GM19468 (cell line): ENCODE measurements at regions not wholly inside any gene's neighbourhood (a gene's known extent, or its start where the extent isn't known, plus 50 kb on each side); places are given as distances from the start of the nearest gene placed in this dataset.

ENCODE experiments used
- ATAC-seq: cut with Tn5 transposase; IDR thresholded peaks from one replicate; pipeline ENCODE4 v1.9.1; 2021; ENCODE audit warnings: mild to moderate bottlenecking, moderate library complexity, moderate number of reproducible peaks; ENCODE audit not compliant: unreplicated experiment; ENCODE audit errors: extremely low read depth

GRCh38 chr6:133629970-133630369, 258.9 kb upstream of the TCF21 start:
- no peak for ATAC-seq

GRCh38 chr6:133630651-133631050, 258.3 kb upstream of the TCF21 start:
- no peak for ATAC-seq

DNA sequence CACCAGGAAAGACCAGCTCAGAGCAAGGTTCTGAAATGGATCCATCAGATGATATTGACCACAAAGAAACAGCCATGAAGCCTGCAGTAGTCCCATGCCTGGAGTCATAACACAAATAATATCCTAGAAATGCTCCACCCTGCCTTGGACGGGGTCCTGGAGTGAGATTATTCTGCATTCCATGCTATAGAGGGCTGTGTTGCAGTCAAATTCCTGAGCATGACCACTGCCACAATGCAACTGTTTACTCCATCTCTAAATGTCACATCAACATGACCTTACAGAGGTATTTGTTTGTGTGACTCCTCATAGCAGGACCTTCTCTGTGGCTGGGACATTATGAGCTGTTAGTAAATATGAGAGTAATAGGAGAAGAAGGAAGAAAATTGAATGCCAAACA, 257.5 kb upstream of the TCF21 start:
- no peak for ATAC-seq

GRCh38 chr6:133632206-133632605, 256.7 kb upstream of the TCF21 start:
- no peak for ATAC-seq

DNA sequence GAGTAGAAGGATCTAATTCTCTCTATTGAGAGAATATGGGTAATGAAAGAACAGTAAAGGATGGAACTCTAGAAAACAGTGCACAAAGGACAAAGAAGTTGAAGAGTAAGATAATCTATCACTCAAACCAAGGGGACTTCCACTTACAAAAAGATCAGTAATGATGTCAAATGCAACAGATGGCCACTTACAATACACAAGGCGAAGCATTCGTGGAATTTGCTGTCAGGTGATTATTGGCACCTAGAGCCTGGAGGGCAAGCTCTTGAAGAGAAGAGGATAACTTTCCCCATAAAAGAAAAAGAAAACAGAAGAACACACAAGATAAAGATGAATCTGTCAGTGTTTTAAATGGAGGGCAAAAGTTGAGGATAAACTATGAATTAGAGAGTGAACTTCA, 256.0 kb upstream of the TCF21 start:
- no peak for ATAC-seq

DNA sequence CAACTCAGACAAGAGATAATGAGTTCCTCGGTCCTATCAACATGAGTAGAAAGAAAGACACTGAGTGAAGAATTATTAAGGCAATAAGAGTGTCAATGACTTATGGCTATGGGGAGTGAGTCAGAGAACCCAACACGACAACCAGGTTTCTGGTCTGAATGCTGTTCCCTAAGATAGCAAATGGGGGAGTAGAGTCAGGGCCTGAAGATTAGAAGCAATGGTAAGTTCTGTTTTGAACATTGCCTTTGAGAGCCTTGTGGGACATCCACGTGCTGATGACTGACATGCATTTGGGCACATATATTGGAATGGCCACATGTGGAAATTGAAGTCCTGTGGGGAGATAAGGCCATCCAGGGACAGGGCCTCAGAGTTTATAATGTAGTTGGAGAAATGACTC, 254.4 kb upstream of the TCF21 start:
- no peak for ATAC-seq

- ATAC-seq, result no peak
These were observed 253.5 kb upstream of the TCF21 start for GRCh38 chr6:133635447-133635846.

GRCh38 chr6:133637436-133637835, 251.5 kb upstream of the TCF21 start:
- ATAC-seq, result no peak

GRCh38 chr6:133637874-133638273, 251.0 kb upstream of the TCF21 start:
- no peak for ATAC-seq

DNA sequence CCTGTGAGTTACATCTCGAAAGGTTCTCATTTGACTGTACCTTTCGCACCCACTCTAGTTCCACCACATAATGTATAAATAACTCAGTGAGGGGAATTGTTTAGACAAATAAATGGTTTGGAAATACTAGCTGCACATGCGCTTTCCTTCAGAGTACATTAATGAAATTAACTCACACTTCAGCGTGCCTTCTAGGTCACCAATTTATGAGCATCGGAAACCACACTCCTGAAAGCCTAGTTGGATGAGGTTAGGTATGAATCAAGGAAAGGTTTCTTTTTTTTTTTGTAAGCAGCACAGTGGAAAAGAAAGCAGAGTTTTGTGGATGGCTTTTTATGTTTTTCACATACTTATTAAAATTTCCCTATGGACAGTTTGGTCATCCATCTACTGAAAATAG, 247.8 kb upstream of the TCF21 start:
- ATAC-seq, result no peak

DNA sequence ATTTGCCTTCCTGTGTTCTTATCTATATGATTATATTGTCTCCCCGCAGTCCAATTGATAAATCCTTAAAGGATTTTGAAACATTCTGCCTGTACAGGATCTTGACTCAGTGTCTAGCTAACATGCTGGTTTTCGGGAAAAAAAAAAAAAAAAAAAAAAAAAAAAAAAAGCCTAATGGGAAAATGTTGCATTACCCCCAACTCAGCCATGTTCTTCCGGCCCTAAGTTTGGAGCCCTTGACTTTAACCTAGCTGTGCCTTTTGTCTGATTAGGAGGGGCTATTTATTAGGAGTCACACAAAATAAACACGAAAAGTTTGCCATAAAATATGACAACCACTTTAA, 244.4 kb upstream of the TCF21 start:
- ATAC-seq, result no peak

GRCh38 chr6:133644892-133645619, 243.9 kb upstream of the TCF21 start:
- ATAC-seq, result no peak

DNA sequence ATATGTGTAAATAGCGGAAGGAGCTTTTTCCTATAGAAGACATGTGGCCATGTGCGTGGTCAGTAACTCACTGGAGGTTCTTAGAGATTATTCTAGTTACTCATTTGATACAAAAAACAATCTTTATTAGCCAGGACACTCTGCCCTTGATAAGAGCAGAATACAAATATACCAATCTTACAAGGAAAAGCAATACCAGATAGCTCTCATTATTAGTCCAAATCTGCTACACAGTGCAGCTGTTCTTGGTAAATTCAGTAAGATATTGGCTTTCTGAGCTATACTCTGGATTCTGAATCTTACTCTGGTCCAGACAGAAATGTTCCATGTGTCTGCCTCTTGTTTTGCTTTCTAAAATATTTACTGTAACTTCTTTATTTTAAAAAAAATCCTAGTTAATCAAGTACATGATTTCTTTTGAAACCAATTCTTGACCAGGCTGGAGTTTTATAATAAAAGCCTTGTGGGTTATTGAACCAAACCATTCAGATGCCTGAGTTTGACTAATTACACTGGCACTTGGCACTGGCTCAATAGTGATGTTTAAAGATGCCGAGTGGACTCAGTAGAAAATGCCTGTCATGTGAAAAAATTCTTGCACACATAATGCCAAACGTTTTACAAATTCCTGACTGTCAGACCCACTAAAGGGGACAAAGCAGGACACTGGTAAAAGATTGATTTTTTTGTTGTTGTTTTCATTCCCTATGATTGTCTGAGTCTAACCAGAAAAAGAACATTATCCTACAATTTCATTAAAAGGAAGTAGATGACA, 242.8 kb upstream of the TCF21 start:
- no peak for ATAC-seq

GRCh38 chr6:133648581-133648980, 240.3 kb upstream of the TCF21 start:
- ATAC-seq, result no peak

GRCh38 chr6:133671376-133671775, 217.5 kb upstream of the TCF21 start:
- ATAC-seq, result no peak

DNA sequence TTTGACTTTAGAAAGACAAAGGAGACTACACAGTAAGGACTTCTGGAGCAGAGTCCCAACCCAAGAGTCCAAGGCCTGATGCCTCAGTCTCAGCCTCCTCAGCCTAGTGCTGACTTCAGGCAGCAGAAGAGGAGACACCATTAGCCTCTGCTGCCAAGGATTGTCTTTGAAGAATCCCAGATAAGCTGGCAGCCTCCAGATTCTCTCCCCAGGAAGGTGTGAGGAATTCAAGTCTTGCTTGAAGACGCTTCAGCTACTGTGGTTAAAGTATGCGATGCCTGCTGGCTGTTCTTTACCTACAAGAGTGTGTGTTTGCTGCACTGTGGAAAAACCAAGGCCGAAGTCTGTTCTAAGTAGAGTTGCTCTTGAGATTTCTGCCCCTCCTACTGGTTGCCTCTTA, 215.9 kb upstream of the TCF21 start:
- ATAC-seq, result no peak

GRCh38 chr6:133674661-133675060, 214.3 kb upstream of the TCF21 start:
- no peak for ATAC-seq

- no peak for ATAC-seq
These were observed 207.9 kb upstream of the TCF21 start for GRCh38 chr6:133680994-133681393.

GRCh38 chr6:133681891-133682290, 207.0 kb upstream of the TCF21 start:
- no peak for ATAC-seq

DNA sequence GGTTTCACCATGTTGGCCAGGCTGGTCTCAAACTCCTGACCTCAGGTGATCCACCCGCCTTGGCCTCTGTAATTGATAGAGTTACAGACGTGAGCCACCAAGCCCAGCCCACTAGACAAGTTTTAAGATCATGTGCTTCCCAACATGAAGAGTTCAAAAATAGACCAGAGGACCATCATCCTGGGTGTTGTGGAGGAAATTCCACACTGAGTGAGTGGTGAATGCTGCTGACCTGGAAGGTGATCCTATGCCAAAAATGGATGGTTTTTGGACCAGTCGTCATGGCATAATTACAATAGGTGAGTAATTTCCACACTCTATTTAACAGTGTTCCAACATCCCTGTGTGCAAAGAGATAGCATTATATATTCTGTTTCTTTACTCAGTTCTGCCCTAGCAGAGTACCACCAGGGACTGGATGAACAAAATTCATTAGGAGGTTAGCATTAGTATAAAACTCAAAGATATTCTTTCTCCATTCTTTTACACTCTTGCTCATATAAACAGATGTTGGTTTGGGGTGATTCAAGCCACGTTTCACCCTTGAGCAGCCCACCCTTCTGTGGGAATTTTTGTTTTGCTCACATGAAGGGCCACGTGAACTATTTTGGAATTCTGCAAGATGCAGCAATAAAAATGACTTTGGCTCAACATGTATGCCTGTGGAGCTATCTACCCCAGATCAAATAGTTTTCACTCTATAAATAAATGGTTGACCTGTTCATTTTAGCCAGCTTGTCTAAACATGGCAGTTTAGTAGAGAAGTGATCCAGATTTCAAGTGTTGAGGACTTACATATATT, 206.2 kb upstream of the TCF21 start:
- no peak for ATAC-seq

- no peak for ATAC-seq
These were observed 205.7 kb upstream of the TCF21 start for GRCh38 chr6:133683308-133683580.
